GM19395 (cell line): ENCODE measurements at regions not wholly inside any gene's neighbourhood (a gene's known extent, or its start where the extent isn't known, plus 50 kb on each side); places are given as distances from the start of the nearest gene placed in this dataset.

Source experiments
- ATAC-seq: cut with Tn5 transposase; IDR thresholded peaks from one replicate; pipeline ENCODE4 v1.9.1; 2021; ENCODE audit warnings: mild to moderate bottlenecking, moderate library complexity; ENCODE audit not compliant: unreplicated experiment

DNA sequence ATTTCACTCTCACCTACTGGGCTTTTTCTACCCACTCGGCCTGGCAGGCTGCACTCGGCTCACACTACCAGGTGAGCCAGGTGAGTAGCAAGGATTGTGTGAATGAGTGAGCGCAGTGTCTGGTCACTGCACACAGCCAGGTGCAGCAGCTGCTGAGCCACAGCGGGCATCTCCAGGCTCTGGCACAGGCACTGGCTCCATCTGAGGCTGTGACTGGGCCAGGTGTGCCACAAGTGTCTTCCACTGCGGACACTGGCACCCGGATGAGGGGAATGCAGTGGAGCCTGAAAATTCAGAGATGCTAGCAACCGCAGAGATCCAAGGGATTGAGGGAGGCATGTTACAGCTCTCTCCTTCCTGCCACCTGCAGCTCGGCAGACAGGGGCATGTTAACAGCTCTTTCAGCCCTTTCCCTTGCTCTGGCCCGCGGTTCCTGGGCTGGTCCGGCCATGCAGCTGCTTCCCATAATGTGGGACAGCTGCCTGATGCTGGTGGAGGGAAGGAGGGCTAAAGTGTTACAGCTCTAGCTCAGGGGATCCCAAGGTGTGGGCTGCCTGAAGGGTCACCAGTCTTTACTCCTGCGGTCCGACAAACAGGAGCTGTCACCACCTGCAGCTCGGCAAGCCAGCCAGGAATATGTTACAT, 1038.3 kb downstream of the AMY1C start:
- ATAC-seq: no peak

DNA sequence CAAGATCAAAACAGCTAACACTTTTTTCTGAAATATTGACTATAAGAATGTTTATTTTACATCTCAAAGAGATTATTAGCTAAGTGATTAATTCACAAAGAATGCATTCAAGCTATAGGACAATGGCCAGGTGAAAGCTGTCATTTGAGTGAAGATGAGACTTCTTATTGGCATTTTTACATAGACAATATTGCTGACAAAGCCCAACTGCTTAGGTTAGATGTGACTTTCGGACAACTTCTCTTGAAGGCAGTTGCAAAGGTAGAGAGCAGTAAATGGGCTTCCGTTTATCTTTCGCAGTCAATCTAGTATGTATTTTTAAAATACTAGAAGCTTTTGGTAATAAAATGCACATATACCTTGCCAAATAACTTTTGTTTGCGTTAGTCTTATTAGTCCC, 1041.3 kb downstream of the AMY1C start:
- ATAC-seq: no peak

DNA sequence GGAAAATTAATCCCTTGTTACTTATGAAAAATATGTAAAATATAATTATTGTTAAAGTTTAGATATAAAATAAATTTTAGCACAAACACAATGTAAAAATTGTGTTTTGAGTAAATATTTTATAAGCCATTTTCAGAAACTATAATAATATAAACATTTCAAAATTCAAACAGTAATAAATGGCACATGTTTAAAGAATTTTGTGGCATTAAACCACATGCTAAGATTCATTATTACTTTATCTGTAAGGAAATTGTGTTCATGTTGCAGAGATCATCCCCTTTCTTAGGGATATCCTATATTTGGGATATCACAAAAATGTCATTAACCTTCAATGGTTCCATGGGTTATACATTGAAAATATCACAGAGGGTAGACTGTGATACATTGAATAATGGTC, 1044.3 kb downstream of the AMY1C start:
- ATAC-seq: no peak

DNA sequence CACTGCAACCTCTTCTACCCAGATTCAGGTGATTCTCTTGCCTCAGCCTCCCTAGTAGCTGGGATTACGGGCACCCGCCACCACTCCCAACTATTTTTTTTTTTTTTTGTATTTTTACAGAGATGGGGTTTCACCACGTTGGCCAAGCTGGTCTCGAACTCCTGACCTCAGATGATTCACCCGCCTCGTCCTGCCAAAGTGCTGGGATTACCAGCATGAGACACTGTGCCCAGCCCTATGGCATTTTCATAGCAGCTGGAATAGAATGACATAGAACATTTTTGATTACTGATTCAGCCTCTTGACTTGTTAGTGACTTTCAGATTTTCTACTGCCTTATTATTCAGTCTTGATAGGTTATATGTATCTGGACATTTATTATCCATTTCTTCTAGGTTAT, 1046.2 kb downstream of the AMY1C start:
- no peak for ATAC-seq

DNA sequence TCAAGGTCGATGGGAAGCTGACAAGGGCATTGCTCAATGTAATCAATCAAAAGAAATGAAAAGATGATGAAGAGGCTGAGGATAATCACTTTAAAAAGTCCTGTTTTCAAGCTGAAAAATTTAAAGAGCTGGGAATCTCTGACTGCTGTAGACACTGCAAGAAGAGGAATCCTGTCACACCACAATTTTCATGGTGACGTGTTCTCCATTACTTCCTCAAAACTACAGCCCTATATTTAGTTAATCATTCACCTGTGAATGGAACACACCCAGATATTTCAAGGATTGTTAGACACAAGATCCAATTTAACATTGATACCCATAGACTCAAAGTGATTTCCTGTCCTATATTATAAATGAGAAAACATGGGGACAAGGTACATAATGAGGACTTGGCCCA, 1048.3 kb downstream of the AMY1C start:
- ATAC-seq: no peak

DNA sequence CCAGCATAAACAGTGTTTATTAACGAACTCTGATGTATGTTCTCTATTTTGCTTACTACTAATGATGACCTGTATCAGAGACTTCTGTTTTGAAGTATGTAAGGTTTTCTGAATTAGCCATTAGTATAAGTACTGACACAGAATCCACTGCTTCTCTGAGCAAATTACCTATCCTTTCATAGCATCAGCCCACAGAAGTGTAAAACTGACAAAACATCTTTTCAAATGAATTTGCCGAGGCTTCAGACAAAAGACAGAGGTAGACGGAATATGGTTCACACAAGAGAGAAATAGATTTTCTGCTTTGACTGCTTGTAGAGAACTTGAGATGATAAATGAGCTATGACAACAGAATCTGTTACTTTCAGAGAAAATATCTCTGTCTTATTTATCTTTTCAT, 1051.6 kb downstream of the AMY1C start:
- ATAC-seq: no peak

DNA sequence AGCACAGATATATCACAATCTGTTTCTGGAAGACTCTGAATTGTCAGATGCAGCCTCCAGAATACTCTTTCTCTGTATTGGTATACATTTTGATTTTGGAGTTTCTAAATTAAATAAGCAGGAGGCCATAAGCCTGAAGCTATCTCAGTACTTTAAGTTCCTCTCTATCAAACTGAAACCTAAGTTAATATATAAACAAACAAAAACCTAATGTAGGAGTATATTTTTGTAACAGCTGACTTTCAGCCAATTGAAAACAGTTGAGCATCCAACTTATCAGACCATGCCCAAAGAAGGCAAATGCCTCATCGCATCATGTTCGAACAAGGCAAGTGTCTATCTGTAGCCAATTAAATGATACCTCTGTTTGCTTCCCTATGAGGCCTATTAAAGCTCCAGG, 1054.4 kb downstream of the AMY1C start:
- no peak for ATAC-seq

DNA sequence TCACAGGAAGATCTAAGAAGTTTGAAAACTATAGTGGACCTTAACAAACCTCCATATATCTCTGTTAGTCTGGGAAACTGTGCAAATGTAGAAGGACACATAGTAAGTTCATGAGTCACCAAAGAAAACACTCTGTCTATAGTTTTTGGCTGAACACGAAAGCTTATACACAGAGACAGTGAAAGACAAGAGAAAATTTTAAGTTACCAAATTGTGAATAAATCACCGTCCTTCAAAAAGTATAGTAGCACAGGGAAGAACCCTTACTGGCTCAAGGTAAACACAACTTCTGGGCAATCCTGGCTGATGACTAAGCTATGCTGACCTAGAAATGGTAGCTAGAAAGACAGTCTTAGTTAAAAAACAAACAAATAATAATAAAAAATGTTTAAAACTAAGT, 1057.9 kb downstream of the AMY1C start:
- ATAC-seq: no peak

DNA sequence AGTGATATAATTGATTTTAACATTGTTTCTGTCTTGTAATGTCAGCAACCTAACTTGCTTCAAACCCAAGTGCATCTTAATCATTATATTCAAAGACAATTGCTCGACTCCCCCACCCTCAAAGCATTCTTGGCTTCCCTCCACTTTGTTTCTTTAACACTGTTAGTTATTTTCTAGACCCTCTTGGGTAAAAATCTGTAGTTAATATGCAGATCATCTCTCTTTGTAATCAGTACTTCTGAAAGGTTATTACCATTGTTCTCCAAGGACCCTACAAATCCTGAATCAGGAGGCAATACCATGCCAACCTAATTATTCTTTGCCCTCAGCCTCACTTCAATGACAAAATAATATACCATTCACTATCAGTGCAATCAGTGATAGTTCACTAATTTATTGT, 1075.7 kb downstream of the AMY1C start:
- no peak for ATAC-seq

DNA sequence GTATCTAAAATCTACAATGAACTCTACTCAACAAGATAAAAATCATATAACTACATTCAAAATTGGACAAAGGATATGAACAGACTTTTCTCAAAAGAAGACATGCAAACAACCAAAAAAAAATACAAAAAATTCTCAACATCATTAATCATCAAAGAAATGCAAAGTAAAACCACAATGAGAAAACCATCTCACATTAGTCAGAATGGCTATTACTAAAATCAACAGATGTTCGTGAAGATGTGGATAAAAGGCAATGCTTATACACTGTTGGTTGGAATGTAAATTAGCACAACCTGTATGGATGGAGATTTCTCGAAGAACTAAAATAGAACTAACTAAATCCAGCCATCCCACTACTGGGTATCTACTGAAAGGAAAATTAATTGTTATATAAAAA, 1080.8 kb downstream of the AMY1C start:
- no peak for ATAC-seq

DNA sequence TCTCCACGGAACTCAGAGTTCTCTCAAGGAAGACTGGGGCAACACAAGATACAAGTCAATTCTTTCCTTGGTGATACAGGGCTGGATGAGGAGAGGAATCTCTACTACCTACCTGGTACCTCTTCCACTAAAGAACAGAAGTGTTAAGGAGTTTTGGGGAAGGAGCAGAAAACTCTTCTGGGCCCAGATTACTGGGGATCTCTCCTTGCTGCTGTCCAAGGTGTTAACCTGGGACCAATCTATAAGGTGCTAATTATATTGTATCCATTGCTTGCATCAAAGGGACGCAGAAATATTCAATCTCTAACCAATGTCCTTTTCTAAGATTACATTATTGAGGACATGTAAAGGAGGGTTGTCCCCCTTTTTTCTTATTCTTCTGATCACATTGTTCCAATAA, 1102.5 kb downstream of the AMY1C start:
- ATAC-seq: no peak

DNA sequence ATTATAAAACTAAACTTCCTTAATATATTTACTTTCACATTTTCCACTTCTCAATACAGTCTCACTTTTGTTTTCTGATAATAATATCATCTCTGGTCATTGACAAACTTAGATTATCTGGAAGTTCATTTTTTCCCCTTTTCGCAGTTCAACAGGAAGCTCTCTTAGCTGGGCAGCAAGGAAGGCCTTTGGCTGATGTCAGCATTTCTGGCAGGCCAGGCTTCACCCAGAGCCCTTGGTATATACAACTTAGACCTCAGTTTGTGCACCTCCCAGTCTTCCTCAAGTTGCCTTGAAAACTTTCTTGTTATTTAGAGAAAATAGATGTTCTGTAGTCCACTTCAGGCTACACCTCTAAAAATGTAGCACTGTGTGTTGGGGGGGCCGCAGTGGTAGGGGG, 1103.6 kb downstream of the AMY1C start:
- ATAC-seq: no peak

DNA sequence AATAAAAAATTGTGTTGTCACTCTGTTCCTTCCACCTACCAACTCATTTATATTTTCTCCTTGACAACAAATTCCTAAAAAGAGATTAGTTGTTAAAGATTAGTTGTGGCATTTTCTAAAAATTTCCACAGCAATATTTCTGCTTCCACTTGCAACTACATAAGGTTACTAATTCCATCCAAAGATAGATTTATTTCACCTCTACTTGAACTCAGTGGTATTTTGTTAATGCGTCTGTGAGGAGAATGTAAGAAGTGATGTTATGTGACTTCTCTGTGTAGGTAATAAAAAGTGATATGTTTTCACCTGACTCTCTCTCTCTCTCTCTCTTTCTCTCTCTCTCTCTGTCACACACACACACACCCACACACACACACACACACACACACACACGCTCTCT, 1104.8 kb downstream of the AMY1C start:
- ATAC-seq: no peak

DNA sequence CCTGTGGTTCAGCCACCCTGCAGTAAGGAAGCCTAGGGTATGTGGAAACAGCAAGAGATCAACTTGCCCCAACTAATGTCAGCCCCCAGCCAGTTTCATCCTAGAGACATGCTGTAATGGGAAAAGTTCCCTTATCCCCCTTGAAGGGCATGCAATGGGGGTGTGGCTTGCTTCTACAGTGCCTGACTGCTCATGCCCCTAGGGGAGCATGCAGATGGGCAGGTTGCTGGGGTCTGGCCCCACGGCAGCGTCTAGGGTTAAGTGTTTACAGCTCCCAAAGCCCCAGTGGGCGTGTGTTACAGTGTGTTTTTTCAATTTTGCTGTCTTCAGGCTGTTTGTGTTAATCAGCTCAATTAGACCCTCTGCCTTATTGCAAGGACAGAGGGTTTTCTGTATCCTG, 1105.9 kb downstream of the AMY1C start:
- ATAC-seq: no peak

DNA sequence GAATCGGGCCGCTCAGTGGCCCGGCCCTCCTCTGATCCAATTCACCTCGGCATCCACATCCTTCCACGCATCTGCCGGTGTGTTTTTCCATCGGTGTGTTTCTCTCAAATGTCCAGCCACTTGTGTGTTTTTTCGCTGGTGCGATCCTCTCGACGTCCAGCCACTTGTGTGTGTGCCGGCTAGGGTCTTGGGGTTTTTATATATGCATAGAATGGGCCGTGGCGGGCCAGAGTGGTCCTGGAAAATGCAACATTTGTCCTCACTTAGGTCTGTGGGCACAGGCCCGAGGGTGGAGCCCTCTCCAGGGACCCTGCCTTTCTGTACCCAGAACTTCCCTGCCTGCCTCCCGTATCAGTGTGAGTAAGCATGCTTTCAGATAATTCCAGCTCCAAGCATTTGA, 1106.4 kb downstream of the AMY1C start:
- ATAC-seq: no peak

DNA sequence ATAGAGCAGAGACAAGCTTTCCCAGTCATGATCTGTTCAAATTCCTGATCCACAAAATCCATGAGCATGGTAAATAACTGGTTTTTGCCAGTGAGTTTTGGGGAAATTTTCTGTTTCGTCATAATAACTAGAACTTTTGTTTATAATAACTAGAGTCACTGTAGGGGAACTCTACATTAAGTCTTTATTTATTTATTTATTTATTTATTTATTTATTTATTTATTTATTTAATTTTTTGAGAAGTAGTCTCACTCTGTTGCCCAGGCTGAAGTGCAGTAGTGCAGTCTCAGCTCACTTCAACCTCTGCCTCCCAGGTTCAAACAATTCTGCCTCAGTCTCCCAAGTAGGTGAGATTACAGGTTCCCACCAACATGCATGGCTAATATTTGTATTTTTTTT, 1106.8 kb downstream of the AMY1C start:
- no peak for ATAC-seq

DNA sequence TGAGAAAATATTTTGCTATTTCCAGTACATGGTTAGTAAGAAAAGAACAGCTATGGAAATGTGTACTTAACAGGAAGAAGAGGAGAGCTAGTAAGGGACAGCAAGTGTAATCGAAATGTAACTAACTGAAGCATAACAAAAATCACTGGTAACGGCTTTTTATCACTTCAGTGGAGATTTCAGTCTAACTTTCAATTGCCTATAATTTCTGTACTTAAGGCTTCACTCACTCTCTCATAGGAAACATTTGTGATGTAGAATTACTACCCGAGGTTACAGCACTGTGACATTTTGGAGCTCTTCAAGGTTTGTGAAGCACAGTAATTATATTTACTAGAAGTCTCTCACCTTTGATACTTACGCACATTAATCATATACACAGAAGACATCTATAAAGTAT, 1119.1 kb downstream of the AMY1C start:
- ATAC-seq: no peak

DNA sequence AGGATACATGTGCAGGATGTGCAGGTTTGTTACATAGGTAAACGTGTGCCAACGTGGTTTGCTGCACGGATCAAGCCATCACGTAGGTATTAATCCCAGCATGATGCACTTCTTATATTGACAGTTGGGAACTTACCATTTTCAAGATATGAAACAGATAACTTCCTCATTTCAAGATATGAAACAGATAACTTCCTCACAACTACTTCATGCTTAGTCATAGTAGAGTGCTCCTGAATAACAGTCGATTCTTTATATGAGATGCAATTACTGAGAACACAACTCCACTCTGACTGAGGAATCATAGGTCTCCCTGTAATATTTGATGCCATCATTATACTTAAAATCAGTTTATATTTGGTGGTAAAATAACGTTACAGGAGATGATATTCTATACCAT, 1124.3 kb downstream of the AMY1C start:
- ATAC-seq: peak; percentile 66

DNA sequence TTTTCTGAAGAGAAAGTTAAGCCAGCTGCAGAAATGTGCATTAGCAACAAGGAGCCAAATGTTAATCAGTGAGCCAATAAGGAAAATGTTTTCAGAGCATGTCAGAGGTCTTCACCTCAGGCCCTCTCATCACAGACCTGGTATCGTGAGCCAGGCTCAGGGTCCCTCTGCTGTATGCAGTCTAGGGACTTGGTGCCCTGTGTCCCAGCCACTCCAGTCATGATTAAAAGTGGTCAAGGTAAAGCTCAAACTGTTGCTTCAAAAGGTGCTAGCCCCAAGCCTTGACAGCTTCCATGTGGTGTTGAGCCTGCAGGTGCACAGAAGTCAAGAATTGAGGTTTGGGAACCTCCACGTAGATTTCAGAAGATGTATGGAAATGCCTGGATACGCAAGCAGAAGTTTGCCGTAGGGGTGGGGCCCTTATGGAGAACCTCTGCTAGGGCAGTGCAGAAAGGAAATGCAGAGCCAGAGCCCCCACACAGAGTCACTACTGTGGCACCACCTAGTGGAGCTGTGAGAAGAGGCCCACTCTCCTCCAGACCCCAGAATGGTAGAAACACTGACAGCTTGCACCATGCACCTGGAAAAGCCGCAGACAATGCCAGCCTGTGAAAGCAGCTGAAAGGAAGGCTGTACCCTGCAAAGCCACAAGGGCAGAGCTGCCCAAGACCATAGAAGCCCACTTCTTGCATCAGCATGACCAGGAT, 1128.7 kb downstream of the AMY1C start:
- no peak for ATAC-seq

DNA sequence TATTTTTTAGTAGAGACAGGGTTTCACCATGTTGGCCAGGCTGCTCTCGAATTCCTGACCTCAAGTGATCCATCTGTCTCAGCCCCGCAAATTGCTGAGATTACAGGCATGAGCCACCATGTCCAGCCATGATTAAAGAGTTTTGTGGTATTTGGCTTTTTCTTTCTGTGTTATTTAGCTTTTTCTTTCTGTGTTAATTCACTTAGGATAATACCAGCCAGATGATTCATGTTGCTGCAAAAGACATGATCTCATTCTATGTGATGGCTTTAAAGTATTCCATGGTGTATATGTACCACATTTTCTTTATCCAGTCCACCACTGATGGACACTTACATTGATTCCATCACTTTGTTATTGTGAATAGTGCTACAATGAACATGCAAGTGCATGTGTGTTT, 1135.2 kb downstream of the AMY1C start:
- ATAC-seq: no peak

DNA sequence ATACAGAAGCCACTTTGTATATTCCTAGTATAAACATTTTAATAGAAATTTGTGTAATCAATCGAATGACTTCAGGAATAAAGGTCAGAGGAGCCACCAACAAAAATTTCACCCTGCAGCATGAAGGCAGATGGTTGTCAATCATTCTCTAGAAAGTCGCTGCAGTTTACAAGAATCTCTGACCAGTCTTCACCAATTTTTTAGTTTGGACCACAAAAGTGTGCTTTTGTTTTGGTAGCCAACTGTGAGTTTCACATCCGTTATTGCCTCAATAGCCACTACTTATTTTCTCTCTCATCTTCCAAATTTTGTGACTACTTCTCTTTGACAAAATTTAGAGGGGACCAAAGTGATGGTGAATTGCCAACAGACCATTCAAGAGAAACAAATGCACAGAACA, 1155.6 kb downstream of the AMY1C start:
- no peak for ATAC-seq

DNA sequence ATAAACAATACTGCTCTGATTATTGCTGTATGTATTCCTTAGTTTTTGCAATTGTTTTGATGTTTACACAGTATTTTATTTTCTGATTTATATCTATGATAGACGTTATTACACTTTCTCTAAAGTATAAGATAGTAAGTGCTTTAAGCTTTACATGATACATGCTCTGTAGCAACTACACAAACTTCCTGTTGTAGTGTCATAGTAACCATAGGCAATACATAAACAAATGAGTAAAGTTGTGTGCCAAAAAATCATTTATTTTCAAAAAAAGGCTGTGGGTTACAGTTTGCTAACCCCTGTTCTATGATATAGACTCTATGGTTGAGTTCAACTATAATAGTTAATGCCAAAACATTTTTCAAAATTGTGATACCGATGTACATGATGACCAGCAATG, 1156.4 kb downstream of the AMY1C start:
- no peak for ATAC-seq

DNA sequence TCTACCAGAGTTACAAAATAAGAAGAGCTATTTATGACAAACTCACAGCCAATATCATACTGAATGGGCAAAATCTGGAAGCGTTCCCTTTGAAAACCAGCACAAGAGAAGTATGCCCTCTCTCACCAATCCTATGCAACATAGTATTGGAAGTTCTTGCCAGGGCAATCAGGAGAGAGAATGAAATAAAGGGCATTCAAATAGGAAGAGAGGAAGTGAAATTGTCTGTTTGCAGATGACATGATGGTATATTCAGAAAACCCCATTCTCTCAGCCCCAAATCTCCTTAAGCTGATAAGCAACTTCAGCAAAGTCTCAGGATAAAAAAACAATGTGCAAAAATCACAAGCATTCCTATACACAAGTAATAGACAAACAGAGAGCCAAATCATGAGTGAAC, 1169.5 kb downstream of the AMY1C start:
- ATAC-seq: no peak
